GM19238 (cell line): ENCODE measurements at regions not wholly inside any gene's neighbourhood (a gene's known extent, or its start where the extent isn't known, plus 50 kb on each side); places are given as distances from the start of the nearest gene placed in this dataset.

Experiments
- DNase-seq: peaks from one replicate; pipeline ENCODE4 v3.0.0; 2011; ENCODE audit warnings: low spot score; ENCODE audit not compliant: insufficient read length

DNA sequence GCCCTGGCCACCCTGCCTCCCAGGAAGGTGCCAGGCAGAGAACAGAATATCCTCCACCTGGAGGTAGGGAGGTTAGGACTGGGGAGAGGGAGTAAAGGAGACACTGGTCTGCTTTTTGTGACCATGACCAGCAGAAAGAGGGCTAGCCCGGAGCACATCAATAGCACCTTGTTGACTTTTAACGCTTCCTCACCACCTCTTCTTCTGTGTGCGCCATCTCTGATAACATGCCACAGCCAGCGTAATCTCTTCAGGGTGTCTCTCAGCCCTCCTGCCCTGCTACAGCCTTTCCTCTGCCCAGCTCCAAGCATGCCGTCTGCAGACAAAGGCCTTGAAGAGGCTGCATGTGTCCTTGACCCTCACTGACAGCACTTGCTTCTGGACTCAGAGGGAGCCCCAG lies 50.9 kb upstream of the GJA5 start:
- DNase-seq: no peak

- no peak for DNase-seq
Observed at GRCh38 chr1:147811751-147812150, 51.3 kb upstream of the GJA5 start.

DNA sequence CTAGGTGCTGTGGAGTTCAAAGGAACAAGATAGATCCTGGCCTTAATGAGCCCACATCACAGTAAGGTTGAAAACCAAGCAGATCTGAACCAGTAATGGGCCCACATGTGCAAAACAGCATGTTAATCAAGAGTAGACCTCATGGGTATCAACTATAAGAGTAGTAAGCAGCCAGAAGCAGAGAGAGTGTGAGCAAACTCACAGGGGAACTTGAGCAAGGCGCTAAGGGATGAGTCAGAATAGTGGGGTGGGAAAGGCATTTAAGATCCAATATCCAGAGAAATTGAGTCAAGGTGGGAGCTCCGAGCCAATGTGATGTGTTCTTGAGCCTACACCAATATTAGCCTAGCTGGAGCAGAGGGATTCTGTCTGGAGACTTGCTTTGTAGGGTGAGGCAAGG lies 52.4 kb upstream of the GJA5 start:
- no peak for DNase-seq

GRCh38 chr1:147815503-147815902 lies 55.1 kb upstream of the GJA5 start:
- no peak for DNase-seq

GRCh38 chr1:147820761-147821297 lies 60.4 kb upstream of the GJA5 start:
- DNase-seq: no peak

DNA sequence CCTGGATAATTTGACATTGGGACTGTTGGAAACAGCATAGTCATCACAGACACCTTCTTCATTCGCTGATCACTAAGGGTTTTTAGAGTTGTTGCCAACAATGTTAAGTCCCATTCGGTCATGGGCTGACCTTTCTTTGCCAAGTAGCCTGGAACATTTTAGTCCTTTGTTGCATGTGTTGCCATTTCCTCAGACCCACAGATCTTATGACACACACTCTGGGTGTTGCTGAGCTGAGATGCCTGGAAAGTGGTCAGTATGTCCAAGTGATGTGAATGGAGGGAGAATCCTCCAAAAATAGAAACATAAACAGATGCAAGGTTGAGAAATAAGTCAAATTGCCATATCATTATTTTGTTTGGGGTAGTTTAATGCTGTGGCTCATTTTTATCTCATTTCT lies 61.5 kb upstream of the GJA5 start:
- DNase-seq: no peak

DNA sequence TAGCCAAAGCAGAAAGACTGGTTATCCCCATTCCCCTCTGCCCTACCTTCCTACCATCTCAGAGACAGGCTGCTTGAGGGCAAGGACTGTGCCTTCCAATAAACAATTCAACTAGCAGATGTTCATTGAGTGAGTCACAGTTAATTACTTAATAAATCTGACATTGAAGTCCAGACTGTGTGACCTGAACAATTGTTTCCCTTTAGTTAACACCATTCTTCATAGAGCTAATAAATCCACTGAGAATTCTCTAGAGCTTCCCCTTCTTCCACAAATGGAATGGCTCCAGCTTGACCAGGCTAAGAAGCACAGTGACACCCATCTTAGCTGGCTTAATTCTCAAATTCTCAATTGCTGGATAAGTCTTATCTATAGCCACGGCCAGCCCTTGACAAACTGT lies 61.9 kb upstream of the GJA5 start:
- DNase-seq: no peak

GRCh38 chr1:147824001-147824400 lies 63.6 kb upstream of the GJA5 start:
- no peak for DNase-seq

DNA sequence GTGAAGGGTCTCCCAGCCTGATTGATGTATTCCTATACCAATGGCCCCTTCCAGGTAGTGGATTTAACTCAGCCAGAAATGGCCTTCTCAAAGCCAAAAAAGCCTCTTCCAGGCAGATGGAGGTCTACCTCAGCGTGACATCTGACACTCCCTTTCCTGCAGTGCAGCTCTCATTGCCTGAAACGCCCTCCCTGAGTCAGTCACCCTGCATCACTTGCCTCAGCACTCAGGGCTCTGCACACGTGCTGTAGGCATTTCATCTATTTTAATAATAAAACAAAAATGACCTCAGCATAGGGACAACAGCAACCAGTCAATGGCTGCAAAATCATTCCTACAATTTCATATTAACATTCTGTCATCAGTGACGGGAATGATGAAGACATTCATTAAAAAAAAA lies 64.4 kb upstream of the GJA5 start:
- DNase-seq: no peak

DNA sequence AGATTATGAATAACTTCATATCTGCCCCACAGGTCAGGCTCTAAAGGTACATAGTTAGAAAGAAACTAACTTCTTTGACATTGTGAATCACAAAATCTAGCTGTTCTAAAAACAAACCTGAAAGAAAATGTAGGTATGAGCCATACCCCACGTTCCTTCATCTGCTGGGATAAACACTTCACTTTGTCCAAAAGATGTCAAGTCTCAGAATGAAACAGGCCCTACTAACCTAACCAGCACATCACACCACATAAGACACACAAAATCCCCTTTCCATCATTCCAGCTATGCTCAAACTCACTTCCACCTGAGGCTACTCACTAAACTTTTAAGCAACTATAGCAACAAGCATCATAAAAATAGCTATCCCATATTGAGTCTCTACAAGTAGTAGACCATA lies 65.2 kb upstream of the GJA5 start:
- DNase-seq: no peak

DNA sequence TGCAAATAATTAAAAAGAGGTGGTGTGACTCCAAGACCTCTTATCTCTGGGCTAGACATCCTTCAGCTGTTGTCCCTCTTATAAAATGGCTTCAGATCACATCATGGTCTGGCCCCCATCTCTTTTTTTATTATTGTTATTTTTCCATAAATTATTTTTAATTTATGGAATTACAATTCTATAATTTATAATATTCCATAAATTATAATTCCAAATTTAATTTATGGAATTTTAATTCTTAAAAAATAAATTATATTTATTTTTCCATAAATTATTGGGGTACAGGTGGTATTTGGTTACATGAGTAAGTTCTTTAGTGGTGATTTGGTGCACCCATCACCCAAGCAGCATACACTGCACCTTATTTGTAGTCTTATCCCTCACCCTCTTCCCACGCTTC lies 65.9 kb upstream of the GJA5 start:
- no peak for DNase-seq

- DNase-seq: no peak
Observed at GRCh38 chr1:147833231-147833860, 69.2 kb upstream of the GJA8 start.

GRCh38 chr1:147834181-147834580 lies 68.4 kb upstream of the GJA8 start:
- DNase-seq: no peak

DNA sequence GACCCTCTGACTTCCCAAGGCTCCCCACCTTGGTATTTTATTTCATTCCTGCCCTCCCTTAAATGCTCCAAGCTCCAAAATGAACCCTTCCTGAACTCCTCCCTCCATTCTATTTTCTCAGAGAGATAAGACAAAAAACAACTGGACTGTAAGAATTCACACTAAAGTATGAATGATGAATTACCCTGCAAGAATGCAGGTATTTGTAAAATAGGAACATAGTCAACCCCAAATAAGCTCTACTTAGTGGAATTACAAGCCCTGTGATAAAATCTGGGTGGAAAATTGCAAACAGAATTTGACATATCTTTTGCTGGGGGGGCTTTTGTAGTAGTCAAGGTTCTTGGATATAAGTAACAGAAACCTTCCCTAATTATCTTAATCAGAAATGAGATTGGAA lies 67.8 kb upstream of the GJA8 start:
- no peak for DNase-seq

GRCh38 chr1:147837129-147837963 lies 65.2 kb upstream of the GJA8 start:
- DNase-seq: no peak

DNA sequence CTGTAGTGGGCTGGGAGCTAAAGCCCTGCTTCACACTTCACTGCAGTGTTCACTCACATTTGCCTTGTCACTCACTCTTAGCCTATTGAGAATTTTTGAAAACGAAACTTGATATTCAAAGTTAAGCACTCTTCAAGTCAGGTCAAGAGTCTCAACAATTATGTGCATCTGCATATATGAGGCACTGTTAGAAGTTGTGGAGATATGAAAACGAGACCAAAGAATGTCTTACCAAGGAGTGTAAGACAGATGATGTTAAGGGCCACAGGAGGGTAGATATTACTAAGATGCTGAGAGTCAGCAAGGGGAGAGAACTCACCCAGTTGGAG lies 64.7 kb upstream of the GJA8 start:
- DNase-seq: no peak

- peak; percentile 2 for DNase-seq
Observed at GRCh38 chr1:147840909-147841308, 61.7 kb upstream of the GJA8 start.

- DNase-seq: no peak
Observed at GRCh38 chr1:147842578-147842977, 60.0 kb upstream of the GJA8 start.

- DNase-seq: no peak
Observed at GRCh38 chr1:147843486-147843885, 59.1 kb upstream of the GJA8 start.

- DNase-seq: no peak
Observed at GRCh38 chr1:147847831-147848230, 54.8 kb upstream of the GJA8 start.

GRCh38 chr1:147849098-147849895 lies 53.3 kb upstream of the GJA8 start:
- DNase-seq: no peak

- DNase-seq: no peak
Observed at GRCh38 chr1:147850737-147851136, 51.9 kb upstream of the GJA8 start.
